Endometrial microvascular endothelial cells (primary cell): ENCODE measurements at regions not wholly inside any gene's neighbourhood (a gene's known extent, or its start where the extent isn't known, plus 50 kb on each side); places are given as distances from the start of the nearest gene placed in this dataset.
"Not testable (repeated sequence)": the region's sequence is repeated elsewhere in the genome, so short reads cannot be mapped to it uniquely, and the experiment has no call there.

Experiments used
- in situ Hi-C: cut with HindIII; loops from 2 replicates; pipeline ENCODE4 v1.10.0; 2017; ENCODE audit warnings: low sequenced_read_pairs, low pct_unique_long_range_greater_than_20kb; ENCODE audit errors: inconsistent ontology term

- in situ Hi-C loops: no loop called here
These were observed 142.4 kb upstream of the ZNF608 start for GRCh38 chr5:124888622-124889485.

- in situ Hi-C loops: no loop called here
These were observed 143.0 kb upstream of the ZNF608 start for GRCh38 chr5:124889486-124889825.

GRCh38 chr5:124889850-124890249 lies 143.4 kb upstream of the ZNF608 start:
- in situ Hi-C loops: no loop called here

- in situ Hi-C loops: not testable (repeated sequence)
These were observed 144.0 kb upstream of the ZNF608 start for GRCh38 chr5:124890442-124890841.

GRCh38 chr5:124891179-124891578 lies 144.7 kb upstream of the ZNF608 start:
- in situ Hi-C loops: no loop called here

GRCh38 chr5:124892185-124892848 lies 145.9 kb upstream of the ZNF608 start:
- in situ Hi-C loops: no loop called here

- in situ Hi-C loops: no loop called here
These were observed 148.1 kb upstream of the ZNF608 start for GRCh38 chr5:124894541-124894940.

GRCh38 chr5:124895236-124895635 lies 148.8 kb upstream of the ZNF608 start:
- in situ Hi-C loops: no loop called here

- in situ Hi-C loops: no loop called here
These were observed 154.6 kb upstream of the ZNF608 start for GRCh38 chr5:124901081-124901480.

GRCh38 chr5:124902097-124902821 lies 155.8 kb upstream of the ZNF608 start:
- in situ Hi-C loops: no loop called here

GRCh38 chr5:124905256-124906130 lies 159.1 kb upstream of the ZNF608 start:
- in situ Hi-C loops: no loop called here

- in situ Hi-C loops: no loop called here
These were observed 160.1 kb upstream of the ZNF608 start for GRCh38 chr5:124906339-124907097.

- in situ Hi-C loops: no loop called here
These were observed 160.7 kb upstream of the ZNF608 start for GRCh38 chr5:124907098-124907644.

GRCh38 chr5:124908581-124909451 lies 162.4 kb upstream of the ZNF608 start:
- in situ Hi-C loops: no loop called here

- in situ Hi-C loops: no loop called here
These were observed 163.3 kb upstream of the ZNF608 start for GRCh38 chr5:124909734-124910133.

GRCh38 chr5:124910354-124911016 lies 164.0 kb upstream of the ZNF608 start:
- in situ Hi-C loops: no loop called here
